Muscle of leg (tissue), 3 donors: ENCODE measurements at regions not wholly inside any gene's neighbourhood (a gene's known extent, or its start where the extent isn't known, plus 50 kb on each side); places are given as distances from the start of the nearest gene placed in this dataset.

Experiments
- DNase-seq: peaks from one replicate; pipeline ENCODE4 v3.0.0; 2013
- H3K27ac ChIP-seq: one replicate; pipeline ENCODE4 v1.5.1; 2013; ENCODE audit warnings: mild to moderate bottlenecking, low read length, control low read depth
- H3K27me3 ChIP-seq: one replicate; pipeline ENCODE4 v1.6.1; 2013; ENCODE audit warnings: low read length; ENCODE audit not compliant: control insufficient read depth, insufficient read depth
- H3K36me3 ChIP-seq: one replicate; pipeline ENCODE4 v1.6.1; 2013; ENCODE audit warnings: low read length; ENCODE audit not compliant: control insufficient read depth, insufficient read depth
- H3K4me1 ChIP-seq: one replicate; pipeline ENCODE4 v1.6.1; 2013; ENCODE audit warnings: low read length; ENCODE audit not compliant: control insufficient read depth, insufficient read depth
- H3K4me3 ChIP-seq: one replicate; pipeline ENCODE4 v1.5.1; 2013; ENCODE audit warnings: low read length, control low read depth
- H3K9me3 ChIP-seq: replicated peaks from 2 replicates; pipeline ENCODE4 v1.6.1; 2013; ENCODE audit warnings: low read depth, low read length; ENCODE audit not compliant: control insufficient read depth
- WGBS: methylation state at CpG from one replicate; pipeline ENCODE4 v1.1.5; 2013; ENCODE audit warnings: missing lambda C conversion rate; ENCODE audit not compliant: insufficient coverage; 5-methylcytosine and 5-hydroxymethylcytosine counted together

DNA sequence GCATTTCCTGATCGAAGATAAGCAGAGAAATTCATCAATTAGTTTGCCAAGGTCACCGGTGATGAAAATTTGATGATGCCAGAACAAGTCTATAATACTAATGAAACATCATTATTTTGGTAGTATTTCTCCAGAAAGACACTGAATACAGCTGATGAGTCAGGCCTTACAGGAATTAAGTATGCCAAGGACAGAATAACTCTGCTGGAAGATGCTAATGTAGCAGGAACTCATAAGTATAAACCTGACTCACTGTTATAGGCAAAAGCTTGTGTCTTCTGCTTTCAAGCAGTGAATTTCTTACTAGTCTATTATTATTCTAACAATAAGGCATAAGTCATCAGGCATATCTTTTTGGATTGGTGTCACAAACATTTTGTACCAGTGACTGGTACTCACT, 1825.1 kb upstream of the IGFBP7 start:
- Histone ChIP-seq H3K4me3 (no peak overlapping the region), H3K27ac (no peak overlapping the region), H3K4me1 (no peaks in the 10 kb centered on the region), H3K36me3 (no peaks in the 10 kb centered on the region), H3K27me3 (no peaks in the 10 kb centered on the region), H3K9me3 (no peaks in the 10 kb centered on the region)
- peak; percentile 1 for DNase-seq
- no CpG with 5 or more reads among the region's 2 CpGs for WGBS

DNA sequence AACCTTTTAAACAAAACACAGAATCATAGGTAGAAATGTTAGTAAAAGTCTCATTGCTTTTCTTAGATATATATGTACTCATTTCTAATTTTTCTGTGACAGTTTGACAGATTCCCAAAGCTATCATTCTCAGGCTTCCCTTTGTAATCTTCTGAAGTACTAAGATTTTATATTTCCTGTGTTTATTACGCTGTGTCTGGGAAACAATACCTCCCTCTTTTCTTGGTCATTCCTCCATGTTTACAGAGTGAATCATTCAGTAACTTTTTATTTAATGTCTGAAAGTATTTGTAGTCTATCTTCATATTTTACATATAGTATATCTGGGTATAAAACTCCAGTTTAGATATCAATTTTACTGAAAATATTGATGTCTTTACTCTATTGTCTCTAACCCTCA, 1826.3 kb upstream of the IGFBP7 start:
- Histone ChIP-seq H3K27me3 (no peaks in the 10 kb centered on the region), H3K9me3 (no peaks in the 10 kb centered on the region), H3K4me1 (no peaks in the 10 kb centered on the region), H3K27ac (no peak overlapping the region), H3K4me3 (no peak overlapping the region), H3K36me3 (no peaks in the 10 kb centered on the region)
- WGBS = no CpG with 5 or more reads among the region's 1 CpG
- no peak for DNase-seq

DNA sequence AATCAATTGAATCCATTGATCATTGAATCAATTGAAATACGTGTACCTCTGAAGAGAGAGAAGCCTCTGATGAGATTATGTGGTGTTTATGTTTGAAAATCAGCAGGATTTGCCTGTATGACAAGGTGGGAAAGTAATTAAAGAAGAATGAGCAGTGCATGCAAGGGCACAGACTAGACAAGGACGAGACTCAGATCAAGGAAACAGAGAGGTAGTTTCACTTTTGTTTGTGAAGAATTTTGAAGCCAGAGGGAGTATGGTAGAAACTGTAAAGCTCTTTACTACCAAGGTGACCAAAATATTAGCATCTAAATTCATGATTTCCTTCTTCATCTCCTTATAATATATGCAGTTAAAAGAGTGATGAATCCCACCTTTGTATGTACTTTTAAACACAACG, 1830.0 kb upstream of the IGFBP7 start:
- 71% methylated on average over 2 of the region's 3 CpGs for WGBS
- no peak overlapping the region for H3K27ac ChIP-seq
- no peaks in the 10 kb centered on the region for H3K36me3 ChIP-seq
- no peaks in the 10 kb centered on the region for H3K27me3 ChIP-seq
- no peak overlapping the region for H3K4me3 ChIP-seq
- no peak for DNase-seq
- H3K4me1 ChIP-seq = no peaks in the 10 kb centered on the region
- no peaks in the 10 kb centered on the region for H3K9me3 ChIP-seq

DNA sequence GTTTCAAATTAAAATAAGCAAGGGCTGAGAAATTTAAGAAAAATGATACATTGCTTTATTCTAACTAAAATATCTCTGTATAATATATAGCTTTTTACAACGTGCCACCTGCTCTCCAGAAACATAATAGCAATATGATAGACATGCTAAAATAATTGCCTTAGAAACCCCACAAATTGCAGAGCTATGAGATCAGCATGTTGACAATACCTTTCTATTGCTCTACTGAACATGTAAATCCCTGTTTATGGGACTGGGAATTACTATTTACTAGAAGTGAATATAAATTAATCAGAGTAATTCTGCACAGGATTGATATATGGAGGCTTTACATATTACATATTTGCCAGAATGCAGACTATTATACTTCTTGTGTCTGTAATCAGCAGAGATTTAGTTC, 1831.1 kb upstream of the IGFBP7 start:
- H3K27me3 ChIP-seq = no peaks in the 10 kb centered on the region
- DNase-seq = no peak
- no peaks in the 10 kb centered on the region for H3K4me1 ChIP-seq
- no peaks in the 10 kb centered on the region for H3K9me3 ChIP-seq
- H3K27ac ChIP-seq = no peak overlapping the region
- H3K36me3 ChIP-seq = no peaks in the 10 kb centered on the region
- WGBS = no CpG with 5 or more reads among the region's 1 CpG
- no peak overlapping the region for H3K4me3 ChIP-seq

DNA sequence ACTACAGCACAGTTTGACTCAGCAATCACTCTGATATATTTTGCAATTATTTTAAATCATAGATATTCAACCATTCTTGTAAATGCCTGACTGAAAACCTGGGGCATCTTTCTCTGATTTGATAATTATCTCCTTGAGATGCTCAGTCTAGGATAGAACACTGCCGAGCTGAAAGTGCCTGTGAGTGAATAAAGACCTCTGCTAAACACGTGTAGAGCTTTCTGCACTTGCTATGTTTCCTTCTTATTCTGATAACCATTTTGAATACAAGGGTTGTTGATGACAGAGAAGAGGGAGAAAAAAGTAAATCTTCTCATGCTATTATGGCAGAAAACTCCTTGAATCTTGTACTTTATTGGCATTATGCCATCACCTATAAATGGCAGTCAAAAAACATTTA, 1843.4 kb upstream of the IGFBP7 start:
- WGBS = no CpG with 5 or more reads among the region's 2 CpGs
- no peaks in the 10 kb centered on the region for H3K36me3 ChIP-seq

DNA sequence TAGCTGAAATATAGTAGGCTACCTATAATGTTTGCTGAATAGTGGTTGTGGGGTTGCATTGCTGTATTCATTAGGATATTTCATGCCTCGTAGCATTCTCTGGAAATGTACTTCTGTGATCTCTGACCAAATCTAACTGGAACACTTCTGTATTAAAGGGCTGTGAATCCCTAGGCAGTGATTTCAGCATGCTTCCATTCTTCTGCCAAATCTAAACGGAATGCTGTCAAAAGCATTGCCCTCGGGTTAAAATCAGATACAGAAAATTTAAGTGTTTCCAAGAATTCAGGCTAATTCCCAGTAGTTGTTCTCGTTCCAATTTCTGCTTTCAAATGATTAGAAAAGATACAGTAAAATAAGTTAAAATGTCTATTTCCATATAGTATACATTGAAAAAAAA, 1847.5 kb upstream of the IGFBP7 start:
- H3K9me3 ChIP-seq = no peaks in the 10 kb centered on the region
- H3K4me1 ChIP-seq = no peaks in the 10 kb centered on the region
- no peaks in the 10 kb centered on the region for H3K36me3 ChIP-seq
- WGBS = no CpG with 5 or more reads among the region's 4 CpGs
- H3K27ac ChIP-seq = no peak overlapping the region
- no peak overlapping the region for H3K4me3 ChIP-seq
- peak; percentile 36 for DNase-seq
- no peaks in the 10 kb centered on the region for H3K27me3 ChIP-seq

More for the DNA sequence above, 1843.4 kb upstream of the IGFBP7 start:
- H3K27me3 ChIP-seq = no peaks in the 10 kb centered on the region
- DNase-seq = no peak
- H3K9me3 ChIP-seq = no peaks in the 10 kb centered on the region
- no peak overlapping the region for H3K27ac ChIP-seq
- no peaks in the 10 kb centered on the region for H3K4me1 ChIP-seq
- H3K4me3 ChIP-seq = no peak overlapping the region

DNA sequence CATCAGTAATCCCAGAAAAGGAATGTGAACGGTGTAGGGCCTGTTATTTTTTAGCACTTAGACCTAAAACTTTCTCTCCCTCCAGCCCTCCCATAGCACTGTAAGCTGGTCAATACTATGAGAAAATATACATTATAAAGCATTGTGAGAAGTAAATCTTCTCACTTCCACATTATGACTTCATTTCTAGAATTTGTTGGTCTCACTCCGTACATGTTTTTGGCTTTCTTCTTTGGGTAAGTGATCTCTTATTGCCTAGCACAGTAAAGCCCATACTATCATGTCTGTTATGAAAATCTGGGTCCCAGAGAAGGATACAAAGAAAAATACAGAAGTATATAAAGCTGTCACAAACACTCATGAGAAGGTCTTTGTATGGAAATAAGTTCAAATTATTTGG, 1851.1 kb upstream of the IGFBP7 start:
- Histone ChIP-seq H3K36me3 (no peaks in the 10 kb centered on the region), H3K4me1 (no peaks in the 10 kb centered on the region), H3K27ac (no peak overlapping the region), H3K4me3 (no peak overlapping the region), H3K27me3 (no peaks in the 10 kb centered on the region), H3K9me3 (no peaks in the 10 kb centered on the region)
- no peak for DNase-seq
- WGBS = no CpG with 5 or more reads among the region's 2 CpGs

DNA sequence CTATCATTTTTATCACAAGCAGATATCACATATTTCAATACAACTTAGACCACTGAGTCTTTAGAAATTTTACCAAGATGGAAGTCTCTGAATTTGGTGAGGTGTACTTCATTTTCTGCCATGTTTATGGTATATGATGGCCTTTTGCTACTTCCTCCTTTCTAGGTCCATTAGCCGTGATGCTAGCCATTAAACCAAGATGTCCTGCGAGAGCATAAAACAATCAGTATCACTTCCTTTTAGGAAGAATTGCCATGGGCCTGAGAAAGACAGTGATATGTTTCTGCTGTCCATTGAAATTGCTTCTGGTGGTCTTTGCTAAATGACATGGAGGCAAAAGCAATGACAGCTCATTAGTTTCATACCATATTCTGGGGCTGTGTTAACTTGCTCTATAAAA, 1851.7 kb upstream of the IGFBP7 start:
- Histone ChIP-seq H3K4me1 (no peaks in the 10 kb centered on the region), H3K27me3 (no peaks in the 10 kb centered on the region), H3K36me3 (no peaks in the 10 kb centered on the region), H3K9me3 (no peaks in the 10 kb centered on the region), H3K27ac (no peak overlapping the region), H3K4me3 (no peak overlapping the region)
- DNase-seq = no peak
- no CpG with 5 or more reads among the region's 2 CpGs for WGBS

DNA sequence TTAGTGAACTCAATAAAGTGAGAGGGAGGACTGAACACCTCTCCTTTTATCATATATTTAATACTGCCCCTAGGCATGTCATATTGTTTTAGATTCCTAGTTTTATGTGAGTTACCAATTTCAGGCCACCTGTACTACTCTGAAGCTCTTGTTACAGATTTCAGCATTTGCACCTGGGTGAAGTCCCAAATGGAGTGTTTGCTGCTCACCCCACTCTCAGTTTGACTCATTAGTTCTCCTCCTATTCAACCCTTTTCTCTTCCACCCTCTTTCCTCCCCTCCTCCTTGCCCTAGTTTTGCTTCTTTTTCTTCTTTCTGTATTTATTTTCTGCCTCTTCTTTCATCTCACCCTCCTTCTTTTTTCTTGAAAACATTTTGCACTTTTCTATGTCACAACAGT, 1852.2 kb upstream of the IGFBP7 start:
- Histone ChIP-seq H3K36me3 (no peaks in the 10 kb centered on the region), H3K4me1 (no peaks in the 10 kb centered on the region), H3K9me3 (no peaks in the 10 kb centered on the region), H3K27ac (no peak overlapping the region), H3K4me3 (no peak overlapping the region), H3K27me3 (no peaks in the 10 kb centered on the region)
- no peak for DNase-seq

DNA sequence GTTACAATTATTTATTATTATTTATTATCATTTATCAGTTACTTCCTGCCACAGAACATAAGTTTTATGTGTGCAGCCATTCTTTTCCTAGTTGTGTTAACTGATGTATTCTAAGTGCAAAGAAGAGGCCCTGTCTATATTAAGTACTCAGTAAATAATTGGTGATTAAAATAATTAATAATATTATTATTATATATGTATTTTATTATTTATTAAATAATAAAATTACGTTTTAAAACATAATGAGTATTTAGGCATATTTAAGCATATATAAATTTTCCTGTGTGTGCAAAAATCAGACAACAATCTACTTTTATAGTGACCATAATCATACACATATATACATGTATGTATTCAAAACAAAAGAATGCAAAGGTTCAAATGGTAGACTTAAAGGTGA, 1871.6 kb upstream of the IGFBP7 start:
- no CpG with 5 or more reads among the region's 1 CpG for WGBS
- no peaks in the 10 kb centered on the region for H3K36me3 ChIP-seq
- H3K4me1 ChIP-seq = no peaks in the 10 kb centered on the region
- no peak overlapping the region for H3K27ac ChIP-seq
- DNase-seq = no peak
- H3K27me3 ChIP-seq = no peaks in the 10 kb centered on the region
- no peak overlapping the region for H3K4me3 ChIP-seq
- H3K9me3 ChIP-seq = no peaks in the 10 kb centered on the region

DNA sequence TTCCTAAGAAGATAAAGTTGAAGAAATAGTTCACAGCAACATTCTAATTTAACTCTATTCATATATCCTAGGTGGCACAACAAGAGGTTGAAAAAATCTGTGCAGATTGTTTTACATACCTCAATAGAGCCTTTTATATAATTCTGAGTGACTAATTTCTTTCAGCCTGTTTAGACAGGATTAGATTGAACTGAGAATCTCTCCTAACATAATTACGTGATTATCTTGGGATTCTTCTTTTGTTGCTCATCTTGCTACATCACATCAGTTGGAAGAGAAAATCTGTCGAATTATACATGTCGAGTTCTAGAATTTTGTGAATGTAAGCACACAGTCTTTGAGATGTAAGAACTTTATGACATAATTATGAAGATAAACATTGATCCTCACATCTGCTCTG, 1873.7 kb upstream of the IGFBP7 start:
- Histone ChIP-seq H3K27ac (no peak overlapping the region), H3K27me3 (no peaks in the 10 kb centered on the region), H3K9me3 (no peaks in the 10 kb centered on the region), H3K4me3 (no peak overlapping the region), H3K36me3 (no peaks in the 10 kb centered on the region), H3K4me1 (no peaks in the 10 kb centered on the region)
- no peak for DNase-seq
- WGBS = no CpG with 5 or more reads among the region's 3 CpGs
